ENCODE measurements at regions not wholly inside any gene's neighbourhood (a gene's known extent, or its start where the extent isn't known, plus 50 kb on each side); places are given as distances from the start of the nearest gene placed in this dataset.

- ChIA-PET POLR2A (no interaction called here), CTCF (no interaction called here)
- no peak for ATAC-seq
- Histone ChIP-seq H3K4me2 (no peak overlapping the region), H3K27ac (no peak overlapping the region), H3K4me3 (no peak overlapping the region), H3K9me3 (no peaks in the 10 kb centered on the region; the same call in 2 of the 3 replicates), H3K4me1 (no peaks in the 10 kb centered on the region)
- FAIRE-seq: no peak
- DNase-seq (ENCODE audit: low read depth in 1 of 2, low spot score in 1 of 2): no peak
- 3% methylated on average over 2 of the region's 5 CpGs for WGBS (ENCODE audit: missing lambda C conversion rate)
- TF ChIP-seq ESRRA (IDR thresholded peaks at IDR 0.05; ENCODE audit: borderline replicate concordance, low read length) (no peak), ZFP36 (IDR thresholded peaks at IDR 0.05; ENCODE audit: borderline replicate concordance, partially characterized antibody) (no peak), EP300 (IDR thresholded peaks at IDR 0.05) (no peak), BHLHE40 (IDR thresholded peaks at IDR 0.05; ENCODE audit: low read depth, low read length) (no peak), SREBF2 (IDR thresholded peaks at IDR 0.05) (no peak), HDAC2 (IDR thresholded peaks at IDR 0.05) (no peak), HOXB13 (CRISPR knock-in tag; IDR thresholded peaks at IDR 0.05; ENCODE audit: low read depth) (no peak), JUN (IDR thresholded peaks at IDR 0.05) (no peak), HES2 (IDR thresholded peaks at IDR 0.05) (no peak), KDM1A (IDR thresholded peaks at IDR 0.05; ENCODE audit: low read depth) (no peak), MYC (IDR thresholded peaks at IDR 0.05; ENCODE audit: borderline replicate concordance, low read length) (no peak), ZC3H11A (IDR thresholded peaks at IDR 0.05) (no peak), MAFK (IDR thresholded peaks at IDR 0.05; ENCODE audit: partially characterized antibody) (no peak), CBX2 (IDR thresholded peaks at IDR 0.05; ENCODE audit: borderline replicate concordance, low read depth) (no peak), MAX (IDR thresholded peaks at IDR 0.05) (no peak), EHMT2 (IDR thresholded peaks at IDR 0.05; ENCODE audit: low read depth) (no peak), HEYL (CRISPR knock-in tag; IDR thresholded peaks at IDR 0.05) (no peak)
Measured at GRCh38 chr3:84905556-84905920, 53.3 kb upstream of the CADM2 start.

GRCh38 chr3:84906065-84906464 lies 52.7 kb upstream of the CADM2 start:
- POLR2A ChIA-PET: no interaction called here
- CTCF ChIA-PET: no interaction called here
- no peak for FAIRE-seq
- Histone ChIP-seq H3K27ac (no peak overlapping the region), H3K9me3 (no peaks in the 10 kb centered on the region; the same call in 2 of the 3 replicates), H3K4me1 (no peaks in the 10 kb centered on the region), H3K4me3 (no peak overlapping the region), H3K4me2 (no peak overlapping the region)
- ATAC-seq: no peak
- no peak for TF ChIP-seq POLR2AphosphoS2 (conservative IDR thresholded peaks at IDR 0.05; ENCODE audit: low read length)
- no peak for TF ChIP-seq MAZ (IDR thresholded peaks at IDR 0.05; ENCODE audit: borderline replicate concordance, low read depth, low read length)
- TF ChIP-seq ZFP36 (IDR thresholded peaks at IDR 0.05; ENCODE audit: borderline replicate concordance, partially characterized antibody): no peak
- TF ChIP-seq CHD2 (IDR thresholded peaks at IDR 0.05; ENCODE audit: low read length, partially characterized antibody): no peak
- TF ChIP-seq NFE2L2 (conservative IDR thresholded peaks at IDR 0.05; ENCODE audit: low read length): no peak
- TF ChIP-seq NPAS2 (CRISPR knock-in tag; IDR thresholded peaks at IDR 0.05; ENCODE audit: borderline replicate concordance): no peak
- TF ChIP-seq ZC3H11A (IDR thresholded peaks at IDR 0.05): no peak
- no peak for TF ChIP-seq CTCF (IDR thresholded peaks at IDR 0.05)
- no peak for TF ChIP-seq ZSCAN20 (CRISPR knock-in tag; IDR thresholded peaks at IDR 0.05)
- TF ChIP-seq KDM1A (IDR thresholded peaks at IDR 0.05; ENCODE audit: low read depth): no peak
- TF ChIP-seq KDM5A (IDR thresholded peaks at IDR 0.05): no peak
- no peak for TF ChIP-seq RCOR1 (IDR thresholded peaks at IDR 0.05; ENCODE audit: low read depth, low read length)
- no peak for TF ChIP-seq CBX2 (IDR thresholded peaks at IDR 0.05; ENCODE audit: borderline replicate concordance, low read depth)
- no peak for TF ChIP-seq HOXB5 (CRISPR knock-in tag; IDR thresholded peaks at IDR 0.05)
- no peak for TF ChIP-seq RNF2 (IDR thresholded peaks at IDR 0.05; ENCODE audit: borderline replicate concordance, low read depth)
- TF ChIP-seq GATA3 (IDR thresholded peaks at IDR 0.05; ENCODE audit: borderline replicate concordance): no peak
- no peak for TF ChIP-seq ATOH8 (CRISPR knock-in tag; IDR thresholded peaks at IDR 0.05; ENCODE audit: low read depth)
- TF ChIP-seq CBX8 (IDR thresholded peaks at IDR 0.05): no peak
- no peak for TF ChIP-seq ZNF302 (CRISPR knock-in tag; IDR thresholded peaks at IDR 0.05)
- DNase-seq (ENCODE audit: low read depth in 1 of 2, low spot score in 1 of 2): no peak
- WGBS (ENCODE audit: missing lambda C conversion rate): 18% methylated on average over 4 of the region's 6 CpGs

All from A549 (cell line).